ENCODE measurements at regions not wholly inside any gene's neighbourhood (a gene's known extent, or its start where the extent isn't known, plus 50 kb on each side); places are given as distances from the start of the nearest gene placed in this dataset.

GRCh38 chr9:124190761-124191160 lies 67.0 kb upstream of the NEK6 start:
- H3K4me2 ChIP-seq = no peak overlapping the region
- H3K9ac ChIP-seq = no peak overlapping the region
- H3K27ac ChIP-seq = no peak overlapping the region
- H3K9me3 ChIP-seq = peaks cover 17% of the 10 kb centered on the region
- TF ChIP-seq Cebpa-rat (IDR thresholded peaks at IDR 0.05) = no peak
- no peaks in the 10 kb centered on the region for H3K36me3 ChIP-seq
- no peaks in the 10 kb centered on the region for H3K27me3 ChIP-seq
- no peaks in the 10 kb centered on the region for H3K4me1 ChIP-seq
- H3K4me3 ChIP-seq = no peak overlapping the region
- H4K20me1 ChIP-seq = no peaks in the 10 kb centered on the region

- no peak for TF ChIP-seq Cebpa-rat (IDR thresholded peaks at IDR 0.05)
- H3K9me3 ChIP-seq = peaks cover 28% of the 10 kb centered on the region
- H3K27ac ChIP-seq = no peak overlapping the region
- H3K4me1 ChIP-seq = no peaks in the 10 kb centered on the region; the same call in 1 of the 2 replicates
- no peak overlapping the region for H3K4me2 ChIP-seq
- no peaks in the 10 kb centered on the region for H3K36me3 ChIP-seq
- no peak overlapping the region for H3K9ac ChIP-seq
- no peaks in the 10 kb centered on the region for H4K20me1 ChIP-seq
- no peak overlapping the region for H3K4me3 ChIP-seq
- no peaks in the 10 kb centered on the region for H3K27me3 ChIP-seq
These were observed 65.9 kb upstream of the NEK6 start for GRCh38 chr9:124191691-124192395.

GRCh38 chr9:124196814-124197176 lies 61.0 kb upstream of the NEK6 start:
- H3K4me1 ChIP-seq = peaks cover 47% of the 10 kb centered on the region
- no peaks in the 10 kb centered on the region for H3K36me3 ChIP-seq
- no peaks in the 10 kb centered on the region for H4K20me1 ChIP-seq
- no peak overlapping the region for H3K27ac ChIP-seq
- H3K9me3 ChIP-seq = peaks cover 36% of the 10 kb centered on the region
- no peak overlapping the region for H3K4me2 ChIP-seq
- H3K4me3 ChIP-seq = no peak overlapping the region
- no peak overlapping the region for H3K9ac ChIP-seq
- H3K27me3 ChIP-seq = no peaks in the 10 kb centered on the region
- no peak for TF ChIP-seq Cebpa-rat (IDR thresholded peaks at IDR 0.05)

- H3K9ac ChIP-seq = no peak overlapping the region
- H3K4me2 ChIP-seq = peak overlapping the region; percentile 43
- H4K20me1 ChIP-seq = no peaks in the 10 kb centered on the region
- no peak overlapping the region for H3K27ac ChIP-seq
- peaks cover 36% of the 10 kb centered on the region for H3K9me3 ChIP-seq
- no peak overlapping the region for H3K4me3 ChIP-seq
- H3K36me3 ChIP-seq = no peaks in the 10 kb centered on the region
- TF ChIP-seq Cebpa-rat (IDR thresholded peaks at IDR 0.05) = no peak
- peaks cover 53% of the 10 kb centered on the region for H3K4me1 ChIP-seq
- no peaks in the 10 kb centered on the region for H3K27me3 ChIP-seq
These were observed 60.3 kb upstream of the NEK6 start for GRCh38 chr9:124197177-124198095.

GRCh38 chr9:124198331-124198730 lies 59.4 kb upstream of the NEK6 start:
- Histone ChIP-seq H3K9ac (no peak overlapping the region), H3K36me3 (no peaks in the 10 kb centered on the region), H3K4me1 (peaks cover 62% of the 10 kb centered on the region), H3K4me2 (no peak overlapping the region), H3K27me3 (no peaks in the 10 kb centered on the region), H3K9me3 (peaks cover 36% of the 10 kb centered on the region), H3K4me3 (no peak overlapping the region), H4K20me1 (no peaks in the 10 kb centered on the region), H3K27ac (no peak overlapping the region)
- TF ChIP-seq Cebpa-rat (IDR thresholded peaks at IDR 0.05) = no peak

- Histone ChIP-seq H3K27me3 (no peaks in the 10 kb centered on the region), H4K20me1 (no peaks in the 10 kb centered on the region), H3K36me3 (no peaks in the 10 kb centered on the region), H3K27ac (no peak overlapping the region), H3K9me3 (peaks cover 35% of the 10 kb centered on the region), H3K4me1 (peaks cover 68% of the 10 kb centered on the region), H3K9ac (no peak overlapping the region), H3K4me2 (no peak overlapping the region), H3K4me3 (no peak overlapping the region)
- no peak for TF ChIP-seq Cebpa-rat (IDR thresholded peaks at IDR 0.05)
These were observed 58.8 kb upstream of the NEK6 start for GRCh38 chr9:124198948-124199347.

- no peaks in the 10 kb centered on the region for H4K20me1 ChIP-seq
- peaks cover 73% of the 10 kb centered on the region for H3K4me1 ChIP-seq
- peaks cover 30% of the 10 kb centered on the region for H3K9me3 ChIP-seq
- H3K4me2 ChIP-seq = peak overlapping the region; percentile 64; the same call in 1 of the 2 replicates
- H3K4me3 ChIP-seq = no peak overlapping the region
- 0 out of 2 replicates have a peak overlapping the region, but pooled peaks have one; percentile 71 for H3K27ac ChIP-seq
- H3K9ac ChIP-seq = no peak overlapping the region
- H3K36me3 ChIP-seq = no peaks in the 10 kb centered on the region
- TF ChIP-seq Cebpa-rat (IDR thresholded peaks at IDR 0.05) = no peak
- H3K27me3 ChIP-seq = no peaks in the 10 kb centered on the region
These were observed 58.3 kb upstream of the NEK6 start for GRCh38 chr9:124199474-124199873.

- H3K27ac ChIP-seq = peak overlapping the region; percentile 78
- H3K4me3 ChIP-seq = no peak overlapping the region
- 0 out of 2 replicates have a peak, but pooled peaks cover 1% of the 10 kb centered on the region for H3K9me3 ChIP-seq
These were observed 55.2 kb upstream of the NEK6 start for GRCh38 chr9:124202447-124202971.

GRCh38 chr9:124205686-124206352 lies 51.9 kb upstream of the NEK6 start:
- Histone ChIP-seq H3K4me3 (no peak overlapping the region), H3K36me3 (no peaks in the 10 kb centered on the region), H3K9ac (no peak overlapping the region), H3K27me3 (no peaks in the 10 kb centered on the region), H3K4me1 (peaks cover 92% of the 10 kb centered on the region), H4K20me1 (no peaks in the 10 kb centered on the region), H3K27ac (peak overlapping the region; percentile 78; the same call in 1 of the 2 replicates), H3K4me2 (peak overlapping the region; percentile 89), H3K9me3 (no peaks in the 10 kb centered on the region)
- TF ChIP-seq Cebpa-rat (IDR thresholded peaks at IDR 0.05) = no peak

More at GRCh38 chr9:124202447-124202971, 55.2 kb upstream of the NEK6 start:
- H3K27me3 ChIP-seq = no peaks in the 10 kb centered on the region
- no peaks in the 10 kb centered on the region for H3K36me3 ChIP-seq
- no peak for TF ChIP-seq Cebpa-rat (IDR thresholded peaks at IDR 0.05)
- peak overlapping the region; percentile 89 for H3K4me2 ChIP-seq
- peaks cover 97% of the 10 kb centered on the region for H3K4me1 ChIP-seq
- no peaks in the 10 kb centered on the region for H4K20me1 ChIP-seq
- H3K9ac ChIP-seq = peak overlapping the region; percentile 48; the same call in 1 of the 2 replicates

Measured in BLaER1 (cell line).